ENCODE measurements at regions not wholly inside any gene's neighbourhood (a gene's known extent, or its start where the extent isn't known, plus 50 kb on each side); places are given as distances from the start of the nearest gene placed in this dataset.

DNA sequence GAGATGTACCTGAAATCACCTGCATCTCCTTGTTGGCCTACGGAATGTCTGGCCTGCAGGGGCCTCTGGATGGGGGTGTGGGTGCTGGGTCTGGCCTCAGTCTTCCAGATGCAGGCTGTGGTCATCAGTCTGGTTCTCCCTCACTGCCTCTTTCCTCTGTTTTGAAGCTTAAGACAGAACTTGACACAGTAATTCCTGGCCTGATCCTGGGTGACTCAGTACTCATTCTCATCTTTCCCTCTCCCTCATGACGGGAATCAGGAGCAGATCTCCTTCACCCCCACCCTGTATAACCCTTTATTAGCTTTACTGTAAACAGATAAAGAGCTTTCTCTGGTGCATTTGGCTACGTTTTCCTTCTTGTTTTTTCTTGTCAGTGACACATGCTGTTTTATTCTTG is 89.3 kb upstream of the ADAMTS16 start:
- DNase-seq: no peak
- H3K79me2 ChIP-seq (ENCODE audit: control insufficient read depth, insufficient read depth, low read length): no peaks in the 10 kb centered on the region
- H3K4me2 ChIP-seq (ENCODE audit: low read length): no peak overlapping the region
- no peak overlapping the region for H3K23ac ChIP-seq (ENCODE audit: low read length)
- no peak overlapping the region for H3K9ac ChIP-seq (ENCODE audit: low read length)
- WGBS (ENCODE audit: extremely low coverage, insufficient coverage, low lambda C conversion rate): no CpG with 5 or more reads among the region's 3 CpGs
- H3K56ac ChIP-seq (ENCODE audit: low read length): no peak overlapping the region
- no peak overlapping the region for H2BK15ac ChIP-seq (replicated peaks; ENCODE audit: low read depth)
- no peak overlapping the region for H3K27ac ChIP-seq (ENCODE audit: low read depth, low read length)
- H2BK5ac ChIP-seq (ENCODE audit: low read length): no peak overlapping the region
- no peak overlapping the region for H2BK120ac ChIP-seq (ENCODE audit: low read depth, low read length)
- H3K4me3 ChIP-seq (ENCODE audit: low read length): no peak overlapping the region
- no peak overlapping the region for H4K5ac ChIP-seq (ENCODE audit: low read length)
- H3K79me1 ChIP-seq (ENCODE audit: low read length): no peaks in the 10 kb centered on the region
- H3K18ac ChIP-seq (ENCODE audit: low read length): no peak overlapping the region
- no peak overlapping the region for H2AK5ac ChIP-seq (ENCODE audit: low read length)
- no peak overlapping the region for H4K8ac ChIP-seq (ENCODE audit: low read depth, low read length)
- no peak overlapping the region for H3K4ac ChIP-seq (ENCODE audit: low read depth, low read length)
- no peaks in the 10 kb centered on the region for H3K27me3 ChIP-seq (ENCODE audit: insufficient read depth, low read length, poor library complexity)
- H3K36me3 ChIP-seq (ENCODE audit: control insufficient read depth, insufficient read depth, low read length): no peaks in the 10 kb centered on the region
- H3K4me1 ChIP-seq (ENCODE audit: control insufficient read depth, low read depth, low read length): no peaks in the 10 kb centered on the region

DNA sequence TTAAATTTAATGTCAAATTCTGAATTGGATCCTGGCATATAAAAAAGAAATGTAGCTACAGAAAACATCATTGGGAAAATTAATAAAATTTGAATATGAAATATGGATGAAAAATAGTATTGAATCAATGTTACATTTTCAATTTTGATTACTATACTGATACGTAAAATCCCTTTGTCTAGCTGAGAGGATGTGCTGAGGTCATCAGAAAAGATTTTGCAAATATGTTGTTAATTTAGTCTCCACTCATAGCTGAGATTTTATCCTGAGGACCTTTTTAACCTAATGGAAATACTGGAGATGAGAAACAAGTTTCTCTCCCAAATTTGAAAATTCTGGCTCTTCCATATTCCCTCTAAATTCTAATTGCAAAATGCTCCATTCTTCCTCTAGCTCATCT is 84.4 kb upstream of the ADAMTS16 start:
- Histone ChIP-seq H3K9ac (ENCODE audit: low read length) (no peak overlapping the region), H4K5ac (ENCODE audit: low read length) (no peak overlapping the region), H3K18ac (ENCODE audit: low read length) (no peak overlapping the region), H3K79me2 (ENCODE audit: control insufficient read depth, insufficient read depth, low read length) (no peaks in the 10 kb centered on the region), H2AK5ac (ENCODE audit: low read length) (no peak overlapping the region), H3K27ac (ENCODE audit: low read depth, low read length) (no peak overlapping the region), H3K56ac (ENCODE audit: low read length) (no peak overlapping the region), H3K4me3 (ENCODE audit: low read length) (no peak overlapping the region), H3K23ac (ENCODE audit: low read length) (no peak overlapping the region), H3K27me3 (ENCODE audit: insufficient read depth, low read length, poor library complexity) (no peaks in the 10 kb centered on the region), H3K4ac (ENCODE audit: low read depth, low read length) (no peak overlapping the region), H3K4me1 (ENCODE audit: control insufficient read depth, low read depth, low read length) (no peaks in the 10 kb centered on the region), H2BK5ac (ENCODE audit: low read length) (no peak overlapping the region), H3K36me3 (ENCODE audit: control insufficient read depth, insufficient read depth, low read length) (no peaks in the 10 kb centered on the region), H4K8ac (ENCODE audit: low read depth, low read length) (no peak overlapping the region), H3K79me1 (ENCODE audit: low read length) (no peaks in the 10 kb centered on the region), H2BK120ac (ENCODE audit: low read depth, low read length) (no peak overlapping the region), H3K4me2 (ENCODE audit: low read length) (no peak overlapping the region), H2BK15ac (replicated peaks; ENCODE audit: low read depth) (no peak overlapping the region)
- WGBS (ENCODE audit: extremely low coverage, insufficient coverage, low lambda C conversion rate): 100% methylated on average over 1 of the region's 1 CpG
- DNase-seq: no peak

GRCh38 chr5:5061836-5062235 is 78.3 kb upstream of the ADAMTS16 start:
- no CpG with 5 or more reads among the region's 12 CpGs for WGBS (ENCODE audit: extremely low coverage, insufficient coverage, low lambda C conversion rate)
- H3K79me2 ChIP-seq (ENCODE audit: control insufficient read depth, insufficient read depth, low read length): no peaks in the 10 kb centered on the region
- no peak for DNase-seq
- no peaks in the 10 kb centered on the region for H3K27me3 ChIP-seq (ENCODE audit: insufficient read depth, low read length, poor library complexity)
- no peak overlapping the region for H3K18ac ChIP-seq (ENCODE audit: low read length)
- no peak overlapping the region for H3K4ac ChIP-seq (ENCODE audit: low read depth, low read length)
- H4K5ac ChIP-seq (ENCODE audit: low read length): no peak overlapping the region
- H3K4me1 ChIP-seq (ENCODE audit: control insufficient read depth, low read depth, low read length): no peaks in the 10 kb centered on the region
- H2BK15ac ChIP-seq (replicated peaks; ENCODE audit: low read depth): no peak overlapping the region
- H3K4me3 ChIP-seq (ENCODE audit: low read length): no peak overlapping the region
- no peak overlapping the region for H3K23ac ChIP-seq (ENCODE audit: low read length)
- H2AK5ac ChIP-seq (ENCODE audit: low read length): no peak overlapping the region
- H3K36me3 ChIP-seq (ENCODE audit: control insufficient read depth, insufficient read depth, low read length): no peaks in the 10 kb centered on the region
- no peaks in the 10 kb centered on the region for H3K79me1 ChIP-seq (ENCODE audit: low read length)
- no peak overlapping the region for H3K9ac ChIP-seq (ENCODE audit: low read length)
- H3K27ac ChIP-seq (ENCODE audit: low read depth, low read length): no peak overlapping the region
- no peak overlapping the region for H3K4me2 ChIP-seq (ENCODE audit: low read length)
- no peak overlapping the region for H4K8ac ChIP-seq (ENCODE audit: low read depth, low read length)
- no peak overlapping the region for H2BK5ac ChIP-seq (ENCODE audit: low read length)
- no peak overlapping the region for H2BK120ac ChIP-seq (ENCODE audit: low read depth, low read length)
- H3K56ac ChIP-seq (ENCODE audit: low read length): no peak overlapping the region

DNA sequence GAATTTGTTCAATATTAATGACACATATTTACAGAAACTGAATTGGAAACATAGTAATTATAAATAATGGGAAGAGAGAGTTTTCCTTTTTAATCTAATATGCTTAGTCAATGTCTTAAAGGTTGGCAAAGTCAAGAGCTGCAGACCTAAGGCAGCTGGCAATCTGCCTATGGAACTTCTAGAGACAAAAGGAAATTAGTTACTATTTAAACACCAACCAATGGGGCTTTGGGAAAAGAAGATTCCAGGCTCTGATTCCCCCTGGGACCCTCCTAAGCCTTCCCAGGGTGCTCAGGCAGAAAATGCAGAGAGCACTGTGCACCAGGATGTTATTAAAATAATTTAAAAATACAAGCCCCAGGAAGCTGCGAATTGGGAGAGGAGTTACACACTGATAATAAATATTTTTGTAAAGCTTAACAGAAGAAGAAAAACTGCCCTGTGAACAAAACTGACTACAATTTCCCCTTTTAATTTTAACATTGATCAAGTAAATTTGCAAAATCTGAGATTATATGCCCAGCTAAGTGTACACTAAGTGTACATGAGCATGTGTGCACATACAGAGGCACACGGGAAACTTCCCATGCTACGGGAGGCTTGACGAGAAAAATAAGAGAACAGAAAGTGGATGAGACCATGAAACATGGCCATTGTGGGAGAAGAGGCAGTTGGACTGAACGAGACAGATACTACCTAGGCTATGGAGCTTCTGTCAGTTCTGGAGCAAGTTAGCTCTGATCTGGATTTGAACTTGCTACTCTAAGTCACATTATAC is 77.4 kb upstream of the ADAMTS16 start:
- Histone ChIP-seq H3K36me3 (ENCODE audit: control insufficient read depth, insufficient read depth, low read length) (no peaks in the 10 kb centered on the region), H2BK5ac (ENCODE audit: low read length) (no peak overlapping the region), H2BK120ac (ENCODE audit: low read depth, low read length) (no peak overlapping the region), H4K8ac (ENCODE audit: low read depth, low read length) (no peak overlapping the region), H3K4me1 (ENCODE audit: control insufficient read depth, low read depth, low read length) (no peaks in the 10 kb centered on the region), H4K5ac (ENCODE audit: low read length) (no peak overlapping the region), H3K4me2 (ENCODE audit: low read length) (no peak overlapping the region), H2BK15ac (replicated peaks; ENCODE audit: low read depth) (no peak overlapping the region), H3K18ac (ENCODE audit: low read length) (no peak overlapping the region), H3K23ac (ENCODE audit: low read length) (no peak overlapping the region), H3K27ac (ENCODE audit: low read depth, low read length) (no peak overlapping the region), H3K79me1 (ENCODE audit: low read length) (no peaks in the 10 kb centered on the region), H3K4me3 (ENCODE audit: low read length) (no peak overlapping the region), H3K9ac (ENCODE audit: low read length) (no peak overlapping the region), H3K4ac (ENCODE audit: low read depth, low read length) (no peak overlapping the region), H3K27me3 (ENCODE audit: insufficient read depth, low read length, poor library complexity) (no peaks in the 10 kb centered on the region), H3K56ac (ENCODE audit: low read length) (no peak overlapping the region), H2AK5ac (ENCODE audit: low read length) (no peak overlapping the region), H3K79me2 (ENCODE audit: control insufficient read depth, insufficient read depth, low read length) (no peaks in the 10 kb centered on the region)
- DNase-seq: no peak
- WGBS (ENCODE audit: extremely low coverage, insufficient coverage, low lambda C conversion rate): no CpG with 5 or more reads among the region's 5 CpGs

GRCh38 chr5:5063533-5063953 is 76.6 kb upstream of the ADAMTS16 start:
- Histone ChIP-seq H3K4me3 (ENCODE audit: low read length) (no peak overlapping the region), H3K56ac (ENCODE audit: low read length) (no peak overlapping the region), H3K4ac (ENCODE audit: low read depth, low read length) (no peak overlapping the region), H3K27me3 (ENCODE audit: insufficient read depth, low read length, poor library complexity) (no peaks in the 10 kb centered on the region), H3K4me2 (ENCODE audit: low read length) (no peak overlapping the region), H3K79me2 (ENCODE audit: control insufficient read depth, insufficient read depth, low read length) (no peaks in the 10 kb centered on the region), H3K9ac (ENCODE audit: low read length) (no peak overlapping the region), H3K23ac (ENCODE audit: low read length) (no peak overlapping the region), H2BK5ac (ENCODE audit: low read length) (no peak overlapping the region), H4K5ac (ENCODE audit: low read length) (no peak overlapping the region), H2AK5ac (ENCODE audit: low read length) (no peak overlapping the region), H2BK120ac (ENCODE audit: low read depth, low read length) (no peak overlapping the region), H3K36me3 (ENCODE audit: control insufficient read depth, insufficient read depth, low read length) (no peaks in the 10 kb centered on the region), H3K4me1 (ENCODE audit: control insufficient read depth, low read depth, low read length) (no peaks in the 10 kb centered on the region), H4K8ac (ENCODE audit: low read depth, low read length) (no peak overlapping the region), H2BK15ac (replicated peaks; ENCODE audit: low read depth) (no peak overlapping the region), H3K18ac (ENCODE audit: low read length) (no peak overlapping the region), H3K27ac (ENCODE audit: low read depth, low read length) (no peak overlapping the region), H3K79me1 (ENCODE audit: low read length) (no peaks in the 10 kb centered on the region)
- no CpG with 5 or more reads among the region's 3 CpGs for WGBS (ENCODE audit: extremely low coverage, insufficient coverage, low lambda C conversion rate)
- peak; percentile 61 for DNase-seq

- Histone ChIP-seq H3K27ac (ENCODE audit: low read depth, low read length) (no peak overlapping the region), H3K4me2 (ENCODE audit: low read length) (no peak overlapping the region), H3K23ac (ENCODE audit: low read length) (no peak overlapping the region), H2AK5ac (ENCODE audit: low read length) (no peak overlapping the region), H3K27me3 (ENCODE audit: insufficient read depth, low read length, poor library complexity) (no peaks in the 10 kb centered on the region), H2BK5ac (ENCODE audit: low read length) (no peak overlapping the region), H3K4ac (ENCODE audit: low read depth, low read length) (no peak overlapping the region), H3K79me1 (ENCODE audit: low read length) (no peaks in the 10 kb centered on the region), H3K4me1 (ENCODE audit: control insufficient read depth, low read depth, low read length) (no peaks in the 10 kb centered on the region), H3K9ac (ENCODE audit: low read length) (no peak overlapping the region), H3K36me3 (ENCODE audit: control insufficient read depth, insufficient read depth, low read length) (no peaks in the 10 kb centered on the region), H3K79me2 (ENCODE audit: control insufficient read depth, insufficient read depth, low read length) (no peaks in the 10 kb centered on the region), H3K56ac (ENCODE audit: low read length) (no peak overlapping the region), H2BK15ac (replicated peaks; ENCODE audit: low read depth) (no peak overlapping the region), H4K8ac (ENCODE audit: low read depth, low read length) (no peak overlapping the region), H3K18ac (ENCODE audit: low read length) (no peak overlapping the region), H4K5ac (ENCODE audit: low read length) (no peak overlapping the region), H2BK120ac (ENCODE audit: low read depth, low read length) (no peak overlapping the region), H3K4me3 (ENCODE audit: low read length) (no peak overlapping the region)
- WGBS (ENCODE audit: extremely low coverage, insufficient coverage, low lambda C conversion rate): no CpG with 5 or more reads among the region's 4 CpGs
- no peak for DNase-seq
These were observed 74.7 kb upstream of the ADAMTS16 start for GRCh38 chr5:5065472-5065871.
